OCI-M2 (cell line): ENCODE measurements at regions not wholly inside any gene's neighbourhood (a gene's known extent, or its start where the extent isn't known, plus 50 kb on each side); places are given as distances from the start of the nearest gene placed in this dataset.

Source experiments
- DNase-seq: peaks from one replicate; lab custom pipeline; 2025; ENCODE audit not compliant: unreplicated experiment; lab: John Stamatoyannopoulos, UW

- no peak for DNase-seq
Measured at GRCh38 chr4:153137159-153137558, 67.1 kb upstream of the TRIM2 start.

GRCh38 chr4:153137677-153138630 is 66.3 kb upstream of the TRIM2 start:
- peak; percentile 22 for DNase-seq

- no peak for DNase-seq
Measured at GRCh38 chr4:153138736-153139135, 65.5 kb upstream of the TRIM2 start.

GRCh38 chr4:153140294-153140693 is 63.9 kb upstream of the TRIM2 start:
- DNase-seq: no peak

GRCh38 chr4:153141238-153141637 is 63.0 kb upstream of the TRIM2 start:
- DNase-seq: no peak

GRCh38 chr4:153142700-153143438 is 61.4 kb upstream of the TRIM2 start:
- no peak for DNase-seq

- no peak for DNase-seq
Measured at GRCh38 chr4:153143527-153144348, 60.5 kb upstream of the TRIM2 start.

GRCh38 chr4:153146031-153146430 is 58.2 kb upstream of the TRIM2 start:
- DNase-seq: no peak

- DNase-seq: no peak
Measured at GRCh38 chr4:153146961-153147360, 57.3 kb upstream of the TRIM2 start.

GRCh38 chr4:153148791-153149190 is 55.5 kb upstream of the TRIM2 start:
- no peak for DNase-seq

- DNase-seq: no peak
Measured at GRCh38 chr4:153151535-153152455, 52.4 kb upstream of the TRIM2 start.

- DNase-seq: no peak
Measured at GRCh38 chr4:153152501-153153338, 51.5 kb upstream of the TRIM2 start.

- DNase-seq: no peak
Measured at GRCh38 chr4:153153339-153153871, 50.8 kb upstream of the TRIM2 start.

GRCh38 chr4:153154007-153154975 is 50.0 kb upstream of the TRIM2 start:
- DNase-seq: no peak
